ENCODE measurements at regions not wholly inside any gene's neighbourhood (a gene's known extent, or its start where the extent isn't known, plus 50 kb on each side); places are given as distances from the start of the nearest gene placed in this dataset.
A peak's percentile ranks its signal among the peaks of the same experiment; 100 is the strongest.

DNA sequence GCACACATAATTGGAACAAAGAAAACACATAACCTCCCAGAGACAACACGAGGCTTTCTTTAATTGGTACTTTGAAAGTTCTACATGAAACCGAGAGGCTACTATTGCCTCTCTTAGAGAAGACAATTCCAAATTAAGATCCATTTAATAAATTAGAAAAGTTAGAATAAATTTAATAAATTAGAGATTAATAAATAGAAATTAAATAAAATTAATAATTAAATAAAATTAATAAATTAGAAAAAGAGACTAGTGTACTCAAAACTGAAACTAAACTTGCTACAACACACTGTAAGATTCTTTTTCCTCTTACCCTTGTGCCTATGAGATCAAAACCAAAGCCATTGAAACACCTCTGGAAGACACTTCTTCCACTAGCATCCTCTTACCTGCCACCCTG lies 199.0 kb downstream of the URB2 start:
- DNase-seq, result no peak

DNA sequence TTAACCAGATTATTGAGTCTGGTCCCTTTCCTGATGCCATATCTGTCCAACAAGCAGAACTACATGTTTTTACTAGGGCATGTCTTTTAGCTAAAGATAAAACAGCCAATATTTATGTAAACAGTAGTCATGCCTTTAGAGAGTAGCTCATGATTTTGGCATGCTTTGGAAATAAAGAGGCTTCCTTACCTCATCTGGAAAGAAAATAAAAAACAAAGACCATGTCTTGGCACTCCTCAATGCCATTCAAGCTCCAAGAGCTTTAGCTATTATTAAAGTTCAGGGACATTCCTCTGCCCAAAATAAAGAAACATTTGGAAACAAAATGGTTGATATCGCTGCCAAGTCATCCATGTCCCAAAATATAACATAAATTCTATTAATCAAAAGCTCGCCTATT lies 202.4 kb downstream of the URB2 start:
- DNase-seq, result no peak

DNA sequence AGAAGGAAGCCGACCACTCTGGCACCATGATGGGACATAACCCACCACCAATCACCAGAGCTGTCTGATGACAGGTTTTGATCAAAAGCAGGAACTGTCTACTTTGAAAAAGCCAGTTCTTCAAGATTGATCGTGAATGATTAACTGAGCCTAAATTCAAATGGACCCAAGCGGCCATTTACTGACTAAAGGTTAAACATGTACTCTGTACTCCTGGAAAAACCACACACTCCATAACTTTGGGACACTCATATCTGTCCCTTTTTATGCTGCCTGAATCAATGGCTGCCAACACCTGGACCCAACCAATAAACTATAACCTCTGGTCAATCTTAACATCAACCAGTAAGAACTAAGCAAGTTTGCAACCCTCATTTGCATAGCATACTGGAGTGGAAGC lies 206.6 kb downstream of the URB2 start:
- no peak for DNase-seq

DNA sequence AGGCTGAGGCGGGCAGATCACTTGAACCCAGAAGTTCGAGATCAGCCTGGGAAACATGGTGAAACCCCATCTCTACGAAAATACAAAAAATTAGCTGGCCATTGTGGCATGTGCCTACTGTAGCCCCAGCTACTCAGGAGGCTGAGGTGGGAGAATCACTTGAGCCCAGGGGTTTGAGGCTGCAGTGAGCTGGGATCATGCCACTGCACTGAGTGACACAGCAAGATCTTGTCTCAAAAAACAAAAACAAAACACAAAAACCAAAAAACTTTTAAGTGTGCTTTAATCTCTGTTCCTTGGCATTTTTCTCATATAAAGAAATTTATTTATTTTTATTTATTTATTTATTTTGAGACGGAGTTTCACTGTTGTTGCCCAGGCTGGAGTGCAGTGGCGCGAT lies 208.2 kb downstream of the URB2 start:
- DNase-seq, result no peak

DNA sequence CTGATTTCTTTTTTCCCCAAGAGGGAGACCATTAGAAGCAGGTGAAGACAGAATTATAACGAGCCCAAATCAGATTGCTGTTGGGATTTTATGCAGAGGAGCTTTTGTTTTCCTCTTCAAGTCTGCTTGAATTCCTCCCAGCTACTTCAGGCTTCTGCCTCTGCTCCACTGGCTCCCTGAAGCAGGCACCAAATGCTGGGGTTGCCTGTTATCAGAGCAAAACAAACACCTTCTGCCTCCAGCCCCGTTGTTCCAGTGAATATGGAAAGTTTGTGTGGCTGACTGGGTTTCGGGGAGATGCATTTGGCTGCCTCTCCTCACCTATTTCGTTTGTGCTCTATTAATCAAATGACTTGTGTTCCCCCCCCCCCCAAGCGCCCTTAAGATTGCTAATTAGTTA lies 209.2 kb downstream of the URB2 start:
- no peak for DNase-seq

DNA sequence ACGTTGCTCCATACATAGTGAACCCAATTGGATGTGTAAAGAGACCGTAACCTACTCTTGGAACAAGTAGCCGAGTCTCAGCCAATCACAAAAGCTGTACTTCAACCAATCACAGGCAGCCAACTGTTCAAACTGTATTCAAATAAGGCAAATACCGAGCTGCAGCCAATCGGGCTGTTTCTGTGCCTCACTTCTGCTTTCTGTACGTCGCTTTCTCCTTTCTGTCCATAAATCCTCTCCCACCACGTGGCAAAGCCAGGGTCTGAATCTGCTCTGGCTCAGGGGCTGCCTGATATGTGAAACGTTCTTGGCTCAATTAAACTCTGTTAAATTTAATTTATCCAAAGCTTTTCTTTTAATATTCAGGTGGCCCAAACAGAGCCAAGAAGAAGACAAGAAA lies 210.3 kb downstream of the URB2 start:
- DNase-seq, result no peak

DNA sequence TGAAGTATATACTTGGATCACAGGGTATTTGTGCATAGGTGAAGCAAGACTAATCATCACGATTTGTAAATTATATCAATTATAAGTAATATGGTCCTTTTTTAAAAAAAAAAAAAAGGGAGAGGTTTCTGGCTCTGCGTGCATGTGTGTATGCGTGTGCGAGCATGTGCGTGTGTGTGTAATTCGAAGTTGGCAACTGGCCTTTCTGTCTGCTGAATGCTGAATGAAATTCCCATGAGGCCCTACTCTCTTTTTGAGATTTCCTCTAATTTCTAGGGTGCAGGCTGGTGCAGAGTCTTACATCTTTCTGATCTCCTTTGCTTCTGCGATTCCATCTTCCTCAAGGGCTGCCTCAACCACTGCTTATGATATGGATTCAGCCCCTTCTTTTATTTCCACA lies 212.2 kb downstream of the URB2 start:
- DNase-seq, result no peak

DNA sequence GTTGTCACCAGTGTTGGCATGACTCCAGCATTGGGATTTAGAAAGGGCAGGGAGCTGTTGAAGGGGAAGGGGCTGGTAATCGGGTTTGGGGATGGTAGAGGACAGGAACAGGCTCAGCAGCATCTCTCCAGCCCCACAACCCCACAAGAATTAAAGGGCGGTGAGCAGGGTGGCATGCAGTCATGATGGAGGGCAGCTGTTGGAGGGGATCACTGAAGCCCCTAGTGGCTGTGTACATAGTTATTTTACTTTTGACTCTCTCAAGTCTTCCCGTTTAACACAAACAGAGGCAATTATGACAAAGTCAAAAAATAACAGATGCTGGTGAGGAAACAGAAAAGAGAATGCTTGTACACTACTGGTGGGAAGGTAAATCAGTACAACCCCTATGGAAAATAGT lies 213.8 kb downstream of the URB2 start:
- no peak for DNase-seq

DNA sequence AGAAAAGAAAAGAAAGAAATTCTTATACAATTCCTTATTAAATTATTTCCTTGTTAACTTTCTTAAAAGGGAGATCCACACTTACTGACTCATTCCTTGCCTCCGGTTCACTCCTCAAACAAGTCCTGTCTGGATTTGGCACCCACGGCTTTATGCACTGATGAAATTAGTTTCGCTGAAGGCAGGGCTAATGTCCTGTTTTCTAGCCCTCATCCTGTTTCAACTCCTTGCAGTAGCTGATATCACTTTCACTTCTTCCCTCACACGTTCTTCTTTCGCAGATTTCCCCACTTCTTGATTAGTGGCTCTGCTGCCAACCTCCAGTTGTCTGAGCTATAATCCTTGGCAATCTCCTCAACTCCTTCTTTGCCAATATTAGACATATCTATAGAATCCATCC lies 215.2 kb downstream of the URB2 start:
- no peak for DNase-seq

DNA sequence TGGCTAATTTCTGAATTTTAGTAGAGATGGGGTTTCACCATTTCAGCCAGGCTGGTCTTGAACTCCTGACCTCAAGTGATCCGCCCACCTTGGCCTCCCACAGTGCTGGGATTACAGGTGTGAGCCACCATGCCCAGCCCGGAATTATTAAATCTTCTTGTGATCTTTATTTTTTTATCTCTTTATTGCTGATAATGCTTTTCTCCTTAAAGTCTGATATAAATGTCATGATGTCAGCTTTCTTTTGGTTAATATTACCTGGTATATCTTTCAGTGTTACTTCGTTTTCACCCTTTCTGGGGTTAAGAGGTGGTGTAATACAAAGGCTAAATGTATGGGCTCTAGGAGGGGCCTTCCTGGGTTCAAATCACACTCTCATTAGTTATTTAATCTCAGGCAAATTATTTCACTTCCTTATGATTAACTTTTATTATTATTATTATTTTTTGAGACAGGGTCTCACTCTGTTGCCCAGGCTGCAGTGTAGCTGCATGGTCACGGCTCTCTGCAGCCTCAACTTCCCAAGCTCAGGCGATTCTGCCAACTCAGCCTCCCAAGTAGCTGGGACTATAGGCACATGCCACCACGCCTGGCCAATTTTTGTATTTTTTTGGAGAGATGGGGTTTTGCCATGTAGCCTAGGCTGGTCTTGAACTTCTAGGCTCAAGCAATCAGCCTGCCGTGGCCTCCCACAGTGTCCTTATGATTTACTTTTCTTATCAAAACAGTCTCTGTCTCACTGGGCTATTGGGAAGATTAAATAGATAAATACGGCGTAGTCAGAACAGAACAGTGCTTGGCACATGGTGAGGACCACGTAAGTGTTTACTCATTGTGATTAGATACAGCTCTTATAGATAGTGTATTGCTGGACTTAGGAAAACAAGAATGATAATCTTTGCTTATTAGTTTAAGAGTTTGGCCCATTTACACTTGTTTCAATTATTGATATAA lies 216.5 kb downstream of the URB2 start:
- no peak for DNase-seq

DNA sequence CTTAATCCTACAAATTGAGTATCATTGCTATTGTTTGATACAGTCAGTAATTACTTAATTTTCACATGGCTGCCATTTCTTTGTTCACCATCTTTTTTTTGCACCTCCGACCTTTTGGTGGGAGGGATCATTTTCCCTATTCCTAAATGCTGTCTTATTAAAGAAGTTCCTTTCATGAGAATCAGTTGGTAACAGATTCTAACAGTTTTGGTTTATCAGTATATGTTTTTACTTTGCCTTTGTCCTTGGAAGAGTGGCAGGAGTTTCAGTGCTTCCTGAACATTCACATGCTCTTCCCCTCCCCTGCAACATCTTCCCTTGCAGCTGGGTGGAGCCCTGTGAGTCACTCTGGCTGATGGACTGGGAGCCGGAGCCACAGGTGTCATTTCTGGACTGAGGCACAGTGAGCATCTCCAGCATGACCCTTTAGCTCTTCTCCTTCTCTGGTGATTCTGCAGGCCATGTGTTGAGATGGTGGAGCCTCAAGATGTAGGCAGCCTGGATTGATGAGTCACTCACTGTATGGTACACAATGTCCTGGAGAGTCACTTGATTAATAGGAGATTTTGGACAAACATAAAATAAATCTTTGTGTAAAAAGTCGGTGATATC lies 217.7 kb downstream of the URB2 start:
- DNase-seq, result no peak

DNA sequence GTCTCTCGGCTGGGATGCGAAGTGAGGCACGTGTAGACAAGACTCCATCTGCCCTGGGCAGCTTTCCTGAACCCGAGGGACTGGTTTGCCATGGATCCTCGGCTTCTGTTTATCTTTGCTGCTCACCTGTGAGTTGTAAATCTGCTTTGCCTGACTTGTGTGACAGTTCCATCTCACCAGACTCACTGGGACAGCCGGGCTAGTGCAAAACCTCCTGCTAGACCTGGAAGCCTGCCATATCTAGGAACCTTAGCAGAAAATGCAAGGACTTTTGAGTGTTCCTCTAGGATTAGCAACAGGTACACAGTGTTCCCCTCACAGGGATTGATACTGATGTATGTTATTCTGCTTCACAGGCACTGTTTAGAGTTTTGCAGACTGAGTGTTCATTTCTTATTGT lies 218.6 kb downstream of the URB2 start:
- DNase-seq, result no peak

DNA sequence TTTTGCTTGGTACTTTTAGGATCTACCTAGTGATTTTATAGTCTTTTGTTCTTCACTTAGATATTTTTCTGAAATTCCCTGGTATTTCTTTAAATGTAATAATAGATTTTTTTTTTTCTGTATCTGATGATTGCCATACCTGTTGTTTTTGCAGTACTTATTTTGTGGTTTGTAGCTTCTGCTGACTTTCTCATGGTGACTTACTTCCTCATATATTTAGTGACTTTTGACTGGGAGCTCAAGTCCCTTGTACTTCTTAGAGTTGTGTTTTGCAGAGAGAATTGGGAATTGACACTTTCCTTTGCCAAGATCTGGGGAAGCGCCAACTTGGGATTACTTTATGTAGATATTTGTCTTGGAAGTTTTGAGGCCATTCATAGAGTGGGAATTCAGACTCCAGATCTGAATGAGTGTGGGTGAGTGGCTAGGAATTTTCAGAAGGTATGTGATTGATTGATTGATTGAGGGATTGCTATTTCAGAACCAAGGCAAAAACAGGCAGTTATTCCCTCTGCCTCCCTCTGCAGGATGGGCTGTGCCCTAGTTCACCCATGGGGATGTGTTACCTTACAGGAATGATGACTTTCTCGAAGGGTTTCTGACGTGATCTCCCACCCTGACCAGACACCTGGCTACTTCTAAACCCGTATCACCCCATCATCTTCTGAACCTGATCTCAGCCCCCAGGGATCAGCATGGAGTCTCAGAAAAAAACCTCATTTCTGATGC lies 219.5 kb downstream of the URB2 start:
- no peak for DNase-seq

DNA sequence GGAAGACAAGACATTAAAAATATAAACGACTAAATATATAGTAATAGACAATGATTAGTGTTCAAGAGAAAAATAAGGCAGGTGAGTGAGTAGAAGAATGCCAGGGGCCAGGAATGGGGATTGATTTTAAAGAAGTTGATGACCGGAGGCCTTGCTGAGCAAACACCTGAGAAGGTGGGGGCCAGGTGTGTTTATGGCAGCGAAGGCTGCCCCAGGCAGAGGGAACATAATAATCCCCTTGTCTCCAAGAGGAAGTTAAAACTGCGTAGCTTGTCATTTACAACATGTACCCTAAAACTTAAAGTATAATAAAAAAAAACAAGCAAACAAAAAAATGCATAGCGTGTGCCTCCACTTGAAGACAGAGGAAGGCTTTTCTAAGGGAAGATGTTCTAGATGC lies 220.3 kb downstream of the URB2 start:
- DNase-seq, result no peak

DNA sequence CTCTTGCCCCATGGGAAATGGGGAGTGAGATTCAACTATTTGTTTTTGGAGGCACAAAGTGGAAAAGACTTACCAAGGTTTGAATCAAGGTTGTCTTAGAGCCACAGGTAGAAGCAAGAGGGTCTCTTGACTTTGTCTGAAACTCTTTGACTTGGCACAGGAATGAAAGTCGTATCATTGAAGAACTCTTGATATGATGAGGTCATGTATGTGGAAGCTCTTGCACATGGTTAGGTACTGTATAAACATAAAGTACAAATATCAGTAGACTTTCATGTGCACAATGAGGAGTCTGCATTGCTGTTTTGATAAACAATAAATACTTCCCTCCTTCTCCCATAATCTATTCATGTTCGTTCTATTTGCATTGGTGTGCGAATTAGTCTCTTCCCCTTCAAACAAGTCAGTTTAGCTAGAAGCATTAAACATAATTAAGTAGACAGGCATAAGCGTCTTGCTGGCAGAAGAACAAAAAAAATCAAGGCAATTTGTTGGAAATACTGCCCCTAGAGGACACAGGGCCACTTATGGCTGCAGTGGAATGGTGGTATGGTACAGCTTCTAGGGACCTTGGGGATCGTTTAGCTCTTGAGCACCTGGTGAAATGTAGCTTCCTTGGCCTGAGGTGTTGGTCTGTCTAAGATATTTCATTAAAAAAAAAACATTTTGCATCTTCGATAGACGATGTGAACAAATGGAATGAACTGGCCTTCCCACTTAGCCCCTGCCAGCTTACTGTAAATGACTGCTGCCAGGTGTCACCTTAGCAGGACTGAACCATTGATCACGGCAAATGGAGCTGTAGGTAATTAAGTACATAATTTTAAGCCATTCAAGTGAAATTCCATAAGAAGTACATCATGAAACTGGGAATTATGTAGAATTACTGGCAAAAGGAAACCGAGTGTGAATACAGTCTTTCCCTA lies 218.0 kb upstream of the GALNT2 start:
- peak; percentile 14 for DNase-seq

DNA sequence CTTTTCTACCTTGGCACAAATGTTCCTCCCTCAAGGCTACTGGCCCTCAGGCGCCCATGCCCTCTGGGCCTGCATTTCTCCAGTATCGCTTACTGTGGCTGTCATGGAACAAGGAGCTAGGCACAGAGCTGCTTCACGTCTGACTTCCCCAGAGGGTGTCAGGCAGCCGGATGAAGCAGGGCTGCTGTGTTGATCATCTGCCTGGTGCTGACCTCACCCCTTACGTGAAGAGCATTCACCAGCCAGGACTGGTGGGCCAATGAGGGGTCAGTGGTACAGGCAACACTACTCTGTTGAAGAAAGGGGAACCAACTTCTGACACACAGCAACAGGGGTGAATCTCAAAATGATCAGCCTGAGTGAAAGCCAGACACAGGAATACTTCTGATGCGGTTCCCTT lies 215.5 kb upstream of the GALNT2 start:
- no peak for DNase-seq

DNA sequence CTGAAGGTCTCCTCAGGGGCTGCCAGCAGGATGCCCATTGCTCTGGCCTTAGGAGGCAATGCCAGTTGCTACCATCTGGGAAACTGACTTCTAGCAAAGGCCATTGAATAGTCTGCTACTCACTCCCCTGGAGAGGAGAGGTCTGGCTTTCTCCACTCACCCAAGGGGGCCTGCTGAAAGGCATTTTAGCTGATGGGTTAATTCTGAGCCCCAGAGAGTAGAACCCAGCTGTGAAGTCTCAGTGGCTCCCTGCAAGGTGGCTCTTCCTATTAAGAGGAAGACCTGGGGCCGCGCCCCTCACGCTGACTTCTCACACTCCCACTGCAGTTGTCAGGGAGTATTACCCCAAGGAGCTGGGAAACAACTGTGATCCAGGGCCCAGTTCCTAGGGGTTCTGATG lies 213.3 kb upstream of the GALNT2 start:
- DNase-seq, result no peak

DNA sequence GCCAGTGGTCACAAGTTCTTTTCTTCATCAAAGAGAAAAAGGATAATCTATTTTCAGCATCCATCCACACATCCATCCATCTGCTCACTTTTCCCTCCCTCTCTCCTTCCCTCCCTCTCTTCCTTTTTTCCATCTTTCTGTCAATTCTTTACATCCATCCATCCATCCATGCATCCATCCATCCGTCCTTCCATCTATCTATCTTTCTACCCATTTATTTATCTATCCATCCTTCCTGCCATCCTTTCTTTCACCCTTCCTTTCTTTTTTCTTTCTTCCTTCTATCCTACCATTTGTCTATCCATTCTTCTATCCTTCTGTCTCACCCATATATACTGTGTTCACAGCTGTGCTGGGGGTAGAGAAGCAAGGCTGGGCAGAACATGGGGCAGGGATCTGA lies 212.4 kb upstream of the GALNT2 start:
- DNase-seq, result no peak

DNA sequence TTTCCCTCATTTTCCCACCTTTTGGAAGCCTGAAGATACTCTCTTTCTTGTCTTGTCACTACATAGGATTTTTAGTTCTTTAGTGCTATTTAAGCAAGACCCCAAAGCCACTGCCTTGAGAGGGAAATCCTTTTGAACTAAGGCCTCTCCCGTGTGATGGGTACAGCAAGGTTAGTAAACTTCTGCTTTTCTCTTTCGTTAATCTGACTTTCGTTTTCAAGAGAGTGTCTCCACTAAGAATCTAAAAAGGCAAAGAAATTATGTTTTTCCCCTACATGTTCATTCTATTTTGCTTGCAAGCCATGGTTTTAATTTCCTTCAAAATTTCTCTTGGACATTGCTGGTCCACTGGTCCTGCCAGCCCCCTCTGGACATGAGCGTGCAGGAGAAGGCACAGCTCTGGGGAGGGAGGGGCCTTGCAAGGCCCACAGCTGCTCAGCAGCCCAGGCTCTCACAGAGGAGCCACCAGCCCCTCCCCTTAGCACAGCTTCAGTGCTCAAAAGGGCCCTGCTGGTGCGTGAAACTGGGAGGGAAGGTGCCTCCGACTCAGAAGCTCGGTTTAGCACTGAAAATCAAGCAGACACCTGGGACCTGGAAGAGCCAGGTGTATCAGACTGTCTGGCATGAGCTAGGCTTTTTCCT lies 210.9 kb upstream of the GALNT2 start:
- no peak for DNase-seq

DNA sequence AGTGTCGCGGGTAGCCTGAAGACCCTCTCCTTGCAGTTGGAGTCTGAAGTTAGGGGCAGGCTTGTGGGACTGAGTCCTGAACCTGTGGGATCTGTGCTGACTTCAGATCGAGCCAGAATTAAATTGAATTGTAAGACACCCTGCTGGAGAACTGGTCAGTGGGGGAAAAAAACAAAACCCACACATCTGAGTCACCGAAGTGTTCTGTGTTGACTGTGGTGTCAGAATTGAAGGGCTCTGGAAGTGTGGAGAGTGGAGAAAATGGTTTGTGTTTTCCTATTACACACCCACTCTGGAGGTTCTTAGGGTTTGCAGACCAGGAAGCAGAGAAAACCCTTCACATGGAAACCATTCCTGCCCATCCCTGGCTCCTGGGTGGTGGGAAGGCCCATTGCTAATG lies 209.5 kb upstream of the GALNT2 start:
- DNase-seq, result no peak

DNA sequence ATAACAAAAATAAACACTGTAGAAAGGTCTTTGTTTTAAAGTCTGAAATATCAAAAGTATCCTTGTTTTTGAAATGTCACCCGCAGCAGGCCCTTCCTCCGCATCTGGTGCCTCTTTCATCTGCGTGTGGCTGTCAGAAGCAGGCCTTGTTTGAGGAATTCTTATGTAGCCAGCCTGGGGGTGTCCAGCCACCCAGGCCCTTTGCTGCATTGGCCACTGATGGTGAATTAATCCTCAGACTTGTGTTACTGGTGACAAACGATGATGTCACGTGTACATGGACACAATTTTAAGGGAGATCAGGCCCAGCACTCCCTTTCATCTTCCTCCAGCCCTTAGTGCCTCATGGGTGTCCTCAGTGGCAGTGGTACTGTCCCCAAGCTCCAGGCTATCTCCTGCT lies 208.0 kb upstream of the GALNT2 start:
- DNase-seq, result no peak

DNA sequence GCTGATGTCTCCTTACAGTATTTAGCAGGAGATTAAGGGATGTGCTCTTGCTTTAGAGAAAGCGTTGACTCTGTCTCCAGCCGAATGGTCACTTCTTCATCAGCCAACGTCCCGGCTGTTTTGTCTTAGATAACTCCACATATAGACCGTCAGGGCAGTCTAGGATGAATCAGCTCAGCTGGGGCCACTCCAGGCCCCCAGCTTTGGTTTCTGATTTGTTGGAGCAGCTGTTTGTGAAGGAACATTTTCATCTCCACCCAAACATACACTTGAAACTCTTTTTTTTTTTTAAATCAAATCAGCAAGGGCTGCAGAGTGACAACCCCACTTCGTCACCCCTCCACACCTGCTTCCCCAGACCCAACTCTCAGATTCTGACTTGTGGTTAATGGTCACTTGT lies 206.1 kb upstream of the GALNT2 start:
- no peak for DNase-seq

All from activated CD4-positive, alpha-beta T cell treated with anti-CD3 and anti-CD28 coated beads, Interleukin-2, amount 50 U/mL, for 16 hours (primary cell).